SK-N-SH treated with all-trans-retinoic acid at 6 μM for 48 hours (cell line): ENCODE measurements at regions not wholly inside any gene's neighbourhood (a gene's known extent, or its start where the extent isn't known, plus 50 kb on each side); places are given as distances from the start of the nearest gene placed in this dataset.

Experiments used
- ATAC-seq: fragments of 200-7000 bp; cut with Tn5 transposase; 3 replicates; pipeline ENCODE4 v1.9.1; 2020; ENCODE audit warnings: mild to moderate bottlenecking, moderate library complexity
- ARNTL ChIP-seq: fragments of 450-650 bp; formaldehyde crosslinking; IDR thresholded peaks from 2 replicates; pipeline ENCODE4 v1.5.0; 2020; ENCODE audit warnings: low read depth, mild to moderate bottlenecking, moderate library complexity, borderline replicate concordance
- CREB5 ChIP-seq: fragments of 250-450 bp; sonication (Bioruptor Pico); IDR thresholded peaks from 2 replicates; pipeline ENCODE4 v1.5.1; 2020; ENCODE audit warnings: low read depth, mild to moderate bottlenecking, moderate library complexity
- CSDC2 ChIP-seq: fragments of 250-450 bp; sonication (Bioruptor Pico); IDR thresholded peaks from 2 replicates; pipeline ENCODE4 v1.5.0; 2020; ENCODE audit warnings: mild to moderate bottlenecking, moderate library complexity
- ISL1 ChIP-seq: fragments of 250-450 bp; sonication (Bioruptor Pico); IDR thresholded peaks from 2 replicates; pipeline ENCODE4 v2.1.2; 2022; ENCODE audit warnings: mild to moderate bottlenecking, moderate library complexity
- OSR1 ChIP-seq: fragments of 250-450 bp; sonication (Bioruptor Pico); IDR thresholded peaks from 2 replicates; pipeline ENCODE4 v1.8.0; 2022; ENCODE audit warnings: moderate library complexity, mild to moderate bottlenecking, inconsistent platforms
- PATZ1 ChIP-seq: fragments of 250-450 bp; sonication (Bioruptor Pico); IDR thresholded peaks from 2 replicates; pipeline ENCODE4 v1.8.0; 2020; ENCODE audit warnings: mild to moderate bottlenecking, moderate library complexity, borderline replicate concordance
- POU6F1 ChIP-seq: fragments of 250-450 bp; sonication (Bioruptor Pico); IDR thresholded peaks from 2 replicates; pipeline ENCODE4 v1.8.0; 2021; ENCODE audit warnings: low read depth, mild to moderate bottlenecking, moderate library complexity, borderline replicate concordance
- PPARA ChIP-seq: fragments of 250-450 bp; sonication (Bioruptor Pico); IDR thresholded peaks from 2 replicates; pipeline ENCODE4 v1.5.0; 2020; ENCODE audit warnings: mild to moderate bottlenecking, borderline replicate concordance
- RARB ChIP-seq: fragments of 250-450 bp; sonication (Bioruptor Pico); IDR thresholded peaks from 2 replicates; pipeline ENCODE4 v1.8.0; 2021; ENCODE audit warnings: mild to moderate bottlenecking, moderate library complexity
- SNAI2 ChIP-seq: fragments of 250-450 bp; sonication (Bioruptor Pico); IDR thresholded peaks from 2 replicates; pipeline ENCODE4 v1.5.0; 2020; ENCODE audit warnings: mild to moderate bottlenecking, moderate library complexity
- TCF4 ChIP-seq: fragments of 250-450 bp; sonication (Bioruptor Pico); IDR thresholded peaks from 2 replicates; pipeline ENCODE4 v1.8.0; 2021; ENCODE audit warnings: mild to moderate bottlenecking, moderate library complexity, borderline replicate concordance
- TOX ChIP-seq: fragments of 250-450 bp; sonication (Bioruptor Pico); IDR thresholded peaks from 2 replicates; pipeline ENCODE4 v1.8.0; 2021; ENCODE audit warnings: mild to moderate bottlenecking, moderate library complexity, borderline replicate concordance
- ZC3H10 ChIP-seq: fragments of 250-450 bp; sonication (Bioruptor Pico); IDR thresholded peaks from 2 replicates; pipeline ENCODE4 v1.5.1; 2021; ENCODE audit warnings: mild to moderate bottlenecking, moderate library complexity
- ZFP3 ChIP-seq: fragments of 250-450 bp; sonication (Bioruptor Pico); IDR thresholded peaks from 2 replicates; pipeline ENCODE4 v1.5.0; 2020; ENCODE audit warnings: mild to moderate bottlenecking, moderate library complexity
- ZFP30 ChIP-seq: fragments of 450-650 bp; formaldehyde crosslinking; IDR thresholded peaks from 2 replicates; pipeline ENCODE4 v1.5.0; 2022; ENCODE audit warnings: mild to moderate bottlenecking, moderate library complexity
- ZNF565 ChIP-seq: fragments of 450-650 bp; formaldehyde crosslinking; conservative IDR thresholded peaks from 2 replicates; pipeline ENCODE4 v1.5.0; 2020; ENCODE audit warnings: low read depth, mild to moderate bottlenecking, moderate library complexity
- ZNF70 ChIP-seq: fragments of 450-650 bp; formaldehyde crosslinking; IDR thresholded peaks from 2 replicates; pipeline ENCODE4 v1.5.0; 2020; ENCODE audit warnings: mild to moderate bottlenecking, moderate library complexity
- TF ChIP-seq, protein P1 (sequence below): fragments of 250-450 bp; sonication (Bioruptor Pico); IDR thresholded peaks from 2 replicates; pipeline ENCODE4 v1.5.1; 2021; ENCODE audit warnings: mild to moderate bottlenecking, moderate library complexity
- TF ChIP-seq, protein P2 (sequence below): fragments of 250-450 bp; sonication (Bioruptor Pico); IDR thresholded peaks from 2 replicates; pipeline ENCODE4 v1.5.0; 2020; ENCODE audit warnings: mild to moderate bottlenecking, moderate library complexity

DNA sequence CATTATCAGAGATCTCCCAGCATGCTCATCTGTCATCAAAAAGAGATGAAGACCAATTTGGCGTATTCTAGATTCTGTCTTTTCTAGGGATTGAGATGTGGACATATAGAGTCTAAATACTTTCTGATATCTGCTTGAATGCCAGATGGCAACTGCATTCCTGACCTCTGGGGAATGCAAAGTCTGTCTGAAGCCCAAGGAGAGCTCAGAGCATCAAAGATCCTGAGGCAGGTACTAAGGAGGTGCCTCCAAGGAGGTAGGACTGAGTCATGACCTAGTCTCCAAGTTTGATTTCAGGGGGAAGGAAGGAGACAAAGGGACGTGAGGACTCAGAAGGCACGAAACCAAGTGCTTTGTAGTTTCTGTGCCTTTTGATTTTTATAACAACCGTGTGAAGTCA lies 448.4 kb downstream of the HS3ST3B1 start:
- no peak for ATAC-seq
- TF ChIP-seq ISL1 (CRISPR knock-in tag) (no peak), CREB5 (no peak)
- TF ChIP-seq, all 23 proteins: peak for 0

DNA sequence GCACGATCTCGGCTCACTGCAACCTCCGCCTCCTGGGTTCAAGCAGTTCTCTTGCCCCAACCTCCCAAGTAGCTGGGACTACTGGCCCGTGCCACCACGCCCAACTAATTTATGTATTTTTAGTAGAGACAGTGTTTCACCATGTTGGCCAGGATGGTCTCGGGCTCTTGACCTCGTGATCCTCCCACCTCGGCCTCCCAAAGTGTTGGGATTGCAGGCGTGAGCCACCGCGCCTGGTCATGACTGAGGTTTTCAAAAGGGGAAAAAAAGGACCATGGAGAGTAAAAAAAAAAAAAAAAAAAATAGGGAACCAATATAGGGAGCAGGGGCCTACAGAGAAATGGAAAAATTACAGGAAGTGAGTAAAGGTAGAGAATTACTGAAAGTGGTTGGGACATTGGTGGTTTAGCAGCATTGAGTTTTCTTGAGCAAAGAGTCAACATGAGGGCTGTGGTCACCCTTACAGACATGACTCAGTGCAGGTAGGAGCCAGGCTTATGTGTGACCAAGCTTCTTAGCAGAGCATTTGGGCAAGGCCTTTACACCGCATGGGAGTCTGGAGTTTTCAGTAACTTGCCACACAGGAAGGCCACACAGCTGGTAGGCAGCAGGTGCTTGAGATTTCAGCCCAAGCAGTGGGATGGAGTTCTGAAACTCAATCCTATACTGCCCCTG lies 447.3 kb downstream of the HS3ST3B1 start:
- TF ChIP-seq PPARA: no peak
- no peak for TF ChIP-seq ZC3H10 (CRISPR knock-in tag)
- TF ChIP-seq OSR1 (CRISPR knock-in tag): no peak
- TF ChIP-seq, protein P1, sequence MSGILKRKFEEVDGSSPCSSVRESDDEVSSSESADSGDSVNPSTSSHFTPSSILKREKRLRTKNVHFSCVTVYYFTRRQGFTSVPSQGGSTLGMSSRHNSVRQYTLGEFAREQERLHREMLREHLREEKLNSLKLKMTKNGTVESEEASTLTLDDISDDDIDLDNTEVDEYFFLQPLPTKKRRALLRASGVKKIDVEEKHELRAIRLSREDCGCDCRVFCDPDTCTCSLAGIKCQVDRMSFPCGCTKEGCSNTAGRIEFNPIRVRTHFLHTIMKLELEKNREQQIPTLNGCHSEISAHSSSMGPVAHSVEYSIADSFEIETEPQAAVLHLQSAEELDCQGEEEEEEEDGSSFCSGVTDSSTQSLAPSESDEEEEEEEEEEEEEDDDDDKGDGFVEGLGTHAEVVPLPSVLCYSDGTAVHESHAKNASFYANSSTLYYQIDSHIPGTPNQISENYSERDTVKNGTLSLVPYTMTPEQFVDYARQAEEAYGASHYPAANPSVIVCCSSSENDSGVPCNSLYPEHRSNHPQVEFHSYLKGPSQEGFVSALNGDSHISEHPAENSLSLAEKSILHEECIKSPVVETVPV: no peak
- no peak for TF ChIP-seq TOX (CRISPR knock-in tag)
- TF ChIP-seq ZNF565 (CRISPR knock-in tag): no peak
- TF ChIP-seq TCF4 (CRISPR knock-in tag): no peak
- no peak for TF ChIP-seq PATZ1
- TF ChIP-seq ISL1 (CRISPR knock-in tag): no peak
- TF ChIP-seq, protein P2, sequence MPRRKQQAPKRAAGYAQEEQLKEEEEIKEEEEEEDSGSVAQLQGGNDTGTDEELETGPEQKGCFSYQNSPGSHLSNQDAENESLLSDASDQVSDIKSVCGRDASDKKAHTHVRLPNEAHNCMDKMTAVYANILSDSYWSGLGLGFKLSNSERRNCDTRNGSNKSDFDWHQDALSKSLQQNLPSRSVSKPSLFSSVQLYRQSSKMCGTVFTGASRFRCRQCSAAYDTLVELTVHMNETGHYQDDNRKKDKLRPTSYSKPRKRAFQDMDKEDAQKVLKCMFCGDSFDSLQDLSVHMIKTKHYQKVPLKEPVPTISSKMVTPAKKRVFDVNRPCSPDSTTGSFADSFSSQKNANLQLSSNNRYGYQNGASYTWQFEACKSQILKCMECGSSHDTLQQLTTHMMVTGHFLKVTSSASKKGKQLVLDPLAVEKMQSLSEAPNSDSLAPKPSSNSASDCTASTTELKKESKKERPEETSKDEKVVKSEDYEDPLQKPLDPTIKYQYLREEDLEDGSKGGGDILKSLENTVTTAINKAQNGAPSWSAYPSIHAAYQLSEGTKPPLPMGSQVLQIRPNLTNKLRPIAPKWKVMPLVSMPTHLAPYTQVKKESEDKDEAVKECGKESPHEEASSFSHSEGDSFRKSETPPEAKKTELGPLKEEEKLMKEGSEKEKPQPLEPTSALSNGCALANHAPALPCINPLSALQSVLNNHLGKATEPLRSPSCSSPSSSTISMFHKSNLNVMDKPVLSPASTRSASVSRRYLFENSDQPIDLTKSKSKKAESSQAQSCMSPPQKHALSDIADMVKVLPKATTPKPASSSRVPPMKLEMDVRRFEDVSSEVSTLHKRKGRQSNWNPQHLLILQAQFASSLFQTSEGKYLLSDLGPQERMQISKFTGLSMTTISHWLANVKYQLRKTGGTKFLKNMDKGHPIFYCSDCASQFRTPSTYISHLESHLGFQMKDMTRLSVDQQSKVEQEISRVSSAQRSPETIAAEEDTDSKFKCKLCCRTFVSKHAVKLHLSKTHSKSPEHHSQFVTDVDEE: no peak
- no peak for TF ChIP-seq CREB5
- TF ChIP-seq ZFP3 (CRISPR knock-in tag): no peak
- TF ChIP-seq ARNTL: no peak
- TF ChIP-seq ZNF70: no peak
- TF ChIP-seq CSDC2: no peak
- TF ChIP-seq ZFP30: no peak
- TF ChIP-seq RARB (CRISPR knock-in tag): no peak
- no peak for ATAC-seq

DNA sequence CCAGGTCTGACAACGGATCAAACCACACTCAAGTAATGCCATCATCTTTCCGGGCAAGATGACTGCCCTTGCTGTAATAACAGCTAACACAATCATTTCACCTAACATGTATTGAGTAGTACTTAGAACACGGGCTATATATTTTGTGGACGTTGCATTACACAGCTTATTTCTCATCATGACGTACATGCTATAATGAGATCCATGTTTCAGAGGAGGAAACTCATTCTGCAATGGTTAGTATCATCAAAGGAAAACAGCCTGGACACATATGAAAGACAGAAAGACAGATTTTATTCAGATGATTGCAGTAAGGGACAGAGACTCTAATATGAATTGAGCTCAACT lies 446.7 kb downstream of the HS3ST3B1 start:
- no peak for TF ChIP-seq POU6F1 (CRISPR knock-in tag)
- TF ChIP-seq ZFP30: no peak
- TF ChIP-seq RARB (CRISPR knock-in tag): no peak
- TF ChIP-seq TCF4 (CRISPR knock-in tag): no peak
- TF ChIP-seq CSDC2: no peak
- no peak for TF ChIP-seq OSR1 (CRISPR knock-in tag)
- TF ChIP-seq SNAI2 (CRISPR knock-in tag): no peak
- no peak for TF ChIP-seq ZFP3 (CRISPR knock-in tag)
- TF ChIP-seq, protein P2: no peak
- no peak for TF ChIP-seq ARNTL
- TF ChIP-seq ZC3H10 (CRISPR knock-in tag): no peak
- TF ChIP-seq, all 23 proteins: peak for 0

More for the DNA sequence above, 446.7 kb downstream of the HS3ST3B1 start:
- ATAC-seq: no peak
